ENCODE measurements at regions not wholly inside any gene's neighbourhood (a gene's known extent, or its start where the extent isn't known, plus 50 kb on each side); places are given as distances from the start of the nearest gene placed in this dataset.

DNA sequence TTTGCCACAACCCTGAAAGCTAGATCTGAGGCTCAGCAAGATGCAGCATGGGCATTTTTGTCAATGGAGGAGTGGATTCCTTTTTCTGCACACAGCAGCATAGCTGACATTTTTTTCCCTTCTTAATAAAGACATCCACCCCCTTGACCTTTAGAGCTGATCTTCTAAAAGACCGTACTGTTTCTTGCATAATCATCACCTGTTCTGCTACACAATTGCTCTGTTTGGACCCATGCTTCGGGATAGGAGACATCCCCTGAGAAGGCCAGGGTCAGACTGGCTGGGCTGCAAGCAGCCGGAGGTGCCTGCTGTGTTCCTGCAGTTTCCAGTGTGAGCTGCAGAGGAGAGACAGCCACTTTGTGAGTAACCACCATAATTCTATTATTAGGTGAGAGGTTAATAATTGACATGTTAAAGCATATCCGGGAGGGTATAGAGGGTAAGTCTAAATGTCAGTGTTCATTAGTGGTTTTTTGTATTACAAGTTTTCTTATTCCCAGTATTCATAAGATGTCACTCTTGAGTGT lies 108.5 kb upstream of the C1QTNF9B start:
- H3K79me2 ChIP-seq (ENCODE audit: control insufficient read depth, insufficient read depth, low read length), result no peaks in the 10 kb centered on the region
- no peak overlapping the region for H3K9ac ChIP-seq (ENCODE audit: low read length)
- no peaks in the 10 kb centered on the region for H3K4me1 ChIP-seq (ENCODE audit: control insufficient read depth in 2 of 2, insufficient read depth in 2 of 2, low read length in 2 of 2)
- no peaks in the 10 kb centered on the region for H3K9me3 ChIP-seq (ENCODE audit: control extremely low read depth in 1 of 3, control insufficient read depth in 2 of 3, insufficient read depth in 1 of 3, low read length in 2 of 3)
- intact Hi-C loops (cut with micrococcal nuclease), result no loop called here
- no peak for DNase-seq
- no peaks in the 10 kb centered on the region for H3K36me3 ChIP-seq (replicated peaks in 1 of 2; ENCODE audit: control extremely low read depth in 1 of 2, control insufficient read depth in 1 of 2, extremely low read depth in 1 of 2, insufficient read depth in 2 of 2, low read length in 1 of 2)
- CTCF ChIA-PET, result no interaction called here
- TF ChIP-seq, protein P1, sequence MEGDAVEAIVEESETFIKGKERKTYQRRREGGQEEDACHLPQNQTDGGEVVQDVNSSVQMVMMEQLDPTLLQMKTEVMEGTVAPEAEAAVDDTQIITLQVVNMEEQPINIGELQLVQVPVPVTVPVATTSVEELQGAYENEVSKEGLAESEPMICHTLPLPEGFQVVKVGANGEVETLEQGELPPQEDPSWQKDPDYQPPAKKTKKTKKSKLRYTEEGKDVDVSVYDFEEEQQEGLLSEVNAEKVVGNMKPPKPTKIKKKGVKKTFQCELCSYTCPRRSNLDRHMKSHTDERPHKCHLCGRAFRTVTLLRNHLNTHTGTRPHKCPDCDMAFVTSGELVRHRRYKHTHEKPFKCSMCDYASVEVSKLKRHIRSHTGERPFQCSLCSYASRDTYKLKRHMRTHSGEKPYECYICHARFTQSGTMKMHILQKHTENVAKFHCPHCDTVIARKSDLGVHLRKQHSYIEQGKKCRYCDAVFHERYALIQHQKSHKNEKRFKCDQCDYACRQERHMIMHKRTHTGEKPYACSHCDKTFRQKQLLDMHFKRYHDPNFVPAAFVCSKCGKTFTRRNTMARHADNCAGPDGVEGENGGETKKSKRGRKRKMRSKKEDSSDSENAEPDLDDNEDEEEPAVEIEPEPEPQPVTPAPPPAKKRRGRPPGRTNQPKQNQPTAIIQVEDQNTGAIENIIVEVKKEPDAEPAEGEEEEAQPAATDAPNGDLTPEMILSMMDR (IDR thresholded peaks at IDR 0.05), result no peak
- TF ChIP-seq EZH2 (IDR thresholded peaks at IDR 0.05; ENCODE audit: borderline replicate concordance, insufficient read depth, low read depth, low read length, poor library complexity, severe bottlenecking), result no peak
- H3K4me1 Mint-ChIP-seq, result no peaks in the 10 kb centered on the region
- no peak overlapping the region for H3K27ac ChIP-seq (ENCODE audit: low read length in 2 of 2)
- no peaks in the 10 kb centered on the region for H3K9me3 Mint-ChIP-seq (ENCODE audit: insufficient read depth)
- peaks cover 10% of the 10 kb centered on the region for H3K27me3 Mint-ChIP-seq
- peaks cover 0 to 7% (median 0%) of the 10 kb centered on the region in 4 experiments for H3K27me3 ChIP-seq (replicated peaks in 1 of 4; ENCODE audit: control extremely low read depth in 1 of 4, control insufficient read depth in 3 of 4, insufficient read depth in 4 of 4, low read length in 3 of 4)
- ATAC-seq (ENCODE audit: low read depth), result no peak
- no peak overlapping the region for H3K27ac Mint-ChIP-seq
- H3K4me2 ChIP-seq (replicated peaks; ENCODE audit: low read depth, low read length, poor library complexity, severe bottlenecking), result no peak overlapping the region
- no peak overlapping the region for H3K4me3 Mint-ChIP-seq
- POLR2A ChIA-PET, result no interaction called here
- H3K4me3 ChIP-seq (ENCODE audit: control extremely low read depth in 1 of 5, extremely low read depth in 1 of 5, insufficient read depth in 1 of 5, low read depth in 2 of 5, low read length in 4 of 5), result no peak overlapping the region
- no peak overlapping the region for H2AFZ ChIP-seq (ENCODE audit: insufficient read depth, low read depth, low read length, poor library complexity, severe bottlenecking)
- 90% methylated on average over 3 of the region's 4 CpGs for WGBS (ENCODE audit: insufficient coverage)
- no peaks in the 10 kb centered on the region for H4K20me1 ChIP-seq (ENCODE audit: control insufficient read depth, insufficient read depth, low read length, poor library complexity, severe bottlenecking)

DNA sequence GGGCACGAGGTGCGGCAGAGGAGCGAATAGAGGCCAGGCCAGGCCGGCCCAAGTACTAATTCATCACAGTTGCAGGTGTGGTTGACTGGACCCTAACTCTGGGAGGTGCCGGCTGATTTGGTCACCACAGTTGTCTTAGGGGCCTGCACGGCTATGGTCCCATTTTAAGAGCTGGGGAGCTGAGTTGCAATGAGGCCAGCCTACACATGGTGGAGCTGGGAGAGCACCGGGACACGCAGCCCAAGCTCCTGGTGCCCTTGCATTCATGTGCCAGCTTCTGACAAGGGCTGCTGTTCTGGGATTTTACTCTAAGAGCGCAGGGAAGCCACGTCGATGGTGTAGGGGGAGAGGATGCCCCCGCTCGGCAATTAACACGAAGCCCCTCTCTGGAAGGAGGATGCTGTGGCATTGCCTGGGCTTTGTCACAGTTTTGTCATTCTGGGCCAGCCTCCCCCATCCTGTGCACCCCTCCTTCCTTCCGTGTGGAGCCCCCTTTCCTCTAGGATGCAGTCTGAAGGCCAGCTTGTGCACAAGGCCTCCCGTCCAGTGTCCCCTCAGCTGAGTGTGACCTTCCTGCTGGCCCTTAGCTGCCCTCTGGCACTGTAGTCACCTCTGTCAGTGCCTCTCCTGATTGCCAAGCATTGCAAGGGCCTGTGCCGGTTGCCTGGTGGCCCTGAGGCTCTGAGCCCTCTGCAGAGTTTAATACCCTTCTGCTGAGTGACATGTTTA lies 109.4 kb upstream of the C1QTNF9B start:
- H3K27me3 Mint-ChIP-seq, result peaks cover 10% of the 10 kb centered on the region
- H3K9me3 Mint-ChIP-seq (ENCODE audit: insufficient read depth), result no peaks in the 10 kb centered on the region
- H3K27ac ChIP-seq (ENCODE audit: low read length in 2 of 2), result no peak overlapping the region
- TF ChIP-seq EZH2 (IDR thresholded peaks at IDR 0.05; ENCODE audit: borderline replicate concordance, insufficient read depth, low read depth, low read length, poor library complexity, severe bottlenecking), result no peak
- TF ChIP-seq, protein P1 (IDR thresholded peaks at IDR 0.05), result no peak
- POLR2A ChIA-PET, result no interaction called here
- intact Hi-C loops (cut with micrococcal nuclease), result no loop called here
- no peaks in the 10 kb centered on the region for H3K36me3 ChIP-seq (replicated peaks in 1 of 2; ENCODE audit: control extremely low read depth in 1 of 2, control insufficient read depth in 1 of 2, extremely low read depth in 1 of 2, insufficient read depth in 2 of 2, low read length in 1 of 2)
- DNase-seq, result no peak
- no peak overlapping the region for H3K9ac ChIP-seq (ENCODE audit: low read length)
- H3K27me3 ChIP-seq (replicated peaks in 1 of 4; ENCODE audit: control extremely low read depth in 1 of 4, control insufficient read depth in 3 of 4, insufficient read depth in 4 of 4, low read length in 3 of 4), result peaks cover 0 to 7% (median 0%) of the 10 kb centered on the region in 4 experiments
- no peaks in the 10 kb centered on the region for H3K79me2 ChIP-seq (ENCODE audit: control insufficient read depth, insufficient read depth, low read length)
- no peaks in the 10 kb centered on the region for H3K9me3 ChIP-seq (ENCODE audit: control extremely low read depth in 1 of 3, control insufficient read depth in 2 of 3, insufficient read depth in 1 of 3, low read length in 2 of 3)
- no peaks in the 10 kb centered on the region for H3K4me1 ChIP-seq (ENCODE audit: control insufficient read depth in 2 of 2, insufficient read depth in 2 of 2, low read length in 2 of 2)
- no peaks in the 10 kb centered on the region for H3K4me1 Mint-ChIP-seq
- ATAC-seq (ENCODE audit: low read depth), result no peak
- no peaks in the 10 kb centered on the region for H4K20me1 ChIP-seq (ENCODE audit: control insufficient read depth, insufficient read depth, low read length, poor library complexity, severe bottlenecking)
- no peak overlapping the region for H3K4me3 Mint-ChIP-seq
- H3K4me2 ChIP-seq (replicated peaks; ENCODE audit: low read depth, low read length, poor library complexity, severe bottlenecking), result no peak overlapping the region
- no peak overlapping the region for H3K4me3 ChIP-seq (ENCODE audit: control extremely low read depth in 1 of 5, extremely low read depth in 1 of 5, insufficient read depth in 1 of 5, low read depth in 2 of 5, low read length in 4 of 5)
- no peak overlapping the region for H3K27ac Mint-ChIP-seq
- 91% methylated on average over 13 of the region's 17 CpGs for WGBS (ENCODE audit: insufficient coverage)
- CTCF ChIA-PET, result no interaction called here
- H2AFZ ChIP-seq (ENCODE audit: insufficient read depth, low read depth, low read length, poor library complexity, severe bottlenecking), result no peak overlapping the region
